Stomach (tissue), 8 donors: ENCODE measurements at regions not wholly inside any gene's neighbourhood (a gene's known extent, or its start where the extent isn't known, plus 50 kb on each side); places are given as distances from the start of the nearest gene placed in this dataset.

ENCODE experiments used
- DNase-seq, 2 donors: peaks; one replicate each; pipeline versions ENCODE4 v3.0.0 to v3.0.0-alpha.2; 2013 to 2019
- H3K27ac ChIP-seq, 5 donors: fragments of 200-600 bp in 4 of 5; sonication (generic) in 4 of 5; one replicate each; pipeline ENCODE4 v1.5.1; 2013 to 2019; ENCODE audit warnings: mild to moderate bottlenecking in 1 of 5, moderate library complexity in 1 of 5
- H3K27me3 ChIP-seq, 3 donors: fragments of 200-600 bp; sonication (generic); one replicate each; pipeline ENCODE4 v1.5.1; 2017 to 2019; ENCODE audit warnings: mixed run types in 1 of 3
- H3K36me3 ChIP-seq, 4 donors: fragments of 200-600 bp; sonication (generic); 1 replicate in 3 of 4; 2 replicates in 1 of 4; pipeline ENCODE4 v1.5.1; 2016 to 2019
- H3K4me1 ChIP-seq, 4 donors: fragments of 200-600 bp; sonication (generic); one replicate each; pipeline ENCODE4 v1.5.1; 2016 to 2019
- H3K4me3 ChIP-seq, 4 donors: fragments of 200-600 bp; sonication (generic) in 3 of 4; one replicate each; pipeline ENCODE4 v1.5.1; 2016 to 2019; ENCODE audit warnings: mild to moderate bottlenecking in 1 of 4
- H3K9me3 ChIP-seq, 4 donors: fragments of 200-600 bp; sonication (generic); one replicate each; pipeline ENCODE4 v1.5.1; 2016 to 2019
- EP300 ChIP-seq: sonication (generic); formaldehyde crosslinking; IDR thresholded peaks from one replicate; pipeline ENCODE4 v1.6.1; 2017; ENCODE audit warnings: antibody characterized with exemption
- POLR2A ChIP-seq, 4 donors: fragments of 450-650 bp; IDR thresholded peaks; one replicate each; pipeline ENCODE4 v1.6.1; 2016; ENCODE audit warnings: antibody characterized with exemption in 4 of 4, control low read depth in 2 of 4, mild to moderate bottlenecking in 1 of 4, moderate library complexity in 1 of 4
- POLR2AphosphoS5 ChIP-seq, 3 donors: sonication (generic); formaldehyde crosslinking; IDR thresholded peaks; one replicate each; pipeline ENCODE4 v1.6.1; 2016; ENCODE audit warnings: antibody characterized with exemption in 3 of 3
- WGBS, 5 donors: extraction: QIAGEN DNeasy Blood & Tissue Kit in 3 of 5; methylation state at CpG; one replicate each; pipeline versions ENCODE4 v1.1.5 to v1.1.7; 2013 to 2018; 5-methylcytosine and 5-hydroxymethylcytosine counted together
- intact Hi-C: fragments of 100-400 bp; cut with DNase I; formaldehyde crosslinking; loops from one replicate; pipeline ENCODE4 v1.15.1; 2023; ENCODE audit warnings: low total_unique reads
- TF ChIP-seq, protein P1 (sequence below), 7 experiments: fragments of 450-650 bp in 4 of 7; fragments of 200-600 bp in 3 of 7; sonication (generic) in 3 of 7; IDR thresholded peaks; one replicate each; pipeline ENCODE4 v1.5.1; 2016 to 2019; ENCODE audit warnings: antibody characterized with exemption in 7 of 7, control low read depth in 2 of 7, mild to moderate bottlenecking in 1 of 7
- donor health status: healthy with polysubstance abuse.
- donor health status: Bipolar disorder and iron deficiency.
- donor health status: healthy.

DNA sequence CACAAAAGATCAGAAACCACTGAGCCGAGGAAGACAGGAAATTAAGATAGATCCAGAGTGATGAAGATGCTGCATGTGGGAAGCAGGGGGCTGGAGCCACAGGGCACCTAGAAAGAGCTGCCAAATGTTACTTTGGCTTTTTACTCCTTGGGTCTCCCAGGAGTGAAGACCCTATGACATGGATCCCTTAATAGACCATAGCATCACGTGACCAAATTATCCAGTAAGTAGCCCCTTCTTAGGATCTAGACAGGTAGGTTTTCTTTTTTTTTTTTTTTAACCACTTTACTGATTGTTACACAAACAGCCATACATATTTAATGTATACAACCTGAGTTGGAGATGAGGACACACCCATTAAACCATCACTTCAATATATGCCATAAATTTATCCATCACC lies 183.9 kb upstream of the SOX21 start:
- Histone ChIP-seq H3K27me3 (no peaks in the 10 kb centered on the region), H3K27ac (no peak overlapping the region), H3K4me3 (no peak overlapping the region), H3K36me3 (no peaks in the 10 kb centered on the region), H3K4me1 (no peaks in the 10 kb centered on the region), H3K9me3 (no peaks in the 10 kb centered on the region)
- DNase-seq = no peak
- WGBS, 5 donors = 80 to 90% (median 85%) methylated on average over 2 of the region's 2 CpGs
- TF ChIP-seq EP300 (no peak), POLR2A (IDR thresholded peaks at IDR 0.05) (no peak), POLR2AphosphoS5 (IDR thresholded peaks at IDR 0.05) (no peak)
- TF ChIP-seq, protein P1, sequence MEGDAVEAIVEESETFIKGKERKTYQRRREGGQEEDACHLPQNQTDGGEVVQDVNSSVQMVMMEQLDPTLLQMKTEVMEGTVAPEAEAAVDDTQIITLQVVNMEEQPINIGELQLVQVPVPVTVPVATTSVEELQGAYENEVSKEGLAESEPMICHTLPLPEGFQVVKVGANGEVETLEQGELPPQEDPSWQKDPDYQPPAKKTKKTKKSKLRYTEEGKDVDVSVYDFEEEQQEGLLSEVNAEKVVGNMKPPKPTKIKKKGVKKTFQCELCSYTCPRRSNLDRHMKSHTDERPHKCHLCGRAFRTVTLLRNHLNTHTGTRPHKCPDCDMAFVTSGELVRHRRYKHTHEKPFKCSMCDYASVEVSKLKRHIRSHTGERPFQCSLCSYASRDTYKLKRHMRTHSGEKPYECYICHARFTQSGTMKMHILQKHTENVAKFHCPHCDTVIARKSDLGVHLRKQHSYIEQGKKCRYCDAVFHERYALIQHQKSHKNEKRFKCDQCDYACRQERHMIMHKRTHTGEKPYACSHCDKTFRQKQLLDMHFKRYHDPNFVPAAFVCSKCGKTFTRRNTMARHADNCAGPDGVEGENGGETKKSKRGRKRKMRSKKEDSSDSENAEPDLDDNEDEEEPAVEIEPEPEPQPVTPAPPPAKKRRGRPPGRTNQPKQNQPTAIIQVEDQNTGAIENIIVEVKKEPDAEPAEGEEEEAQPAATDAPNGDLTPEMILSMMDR (IDR thresholded peaks at IDR 0.05) = no peak
- intact Hi-C loops = no loop called here

DNA sequence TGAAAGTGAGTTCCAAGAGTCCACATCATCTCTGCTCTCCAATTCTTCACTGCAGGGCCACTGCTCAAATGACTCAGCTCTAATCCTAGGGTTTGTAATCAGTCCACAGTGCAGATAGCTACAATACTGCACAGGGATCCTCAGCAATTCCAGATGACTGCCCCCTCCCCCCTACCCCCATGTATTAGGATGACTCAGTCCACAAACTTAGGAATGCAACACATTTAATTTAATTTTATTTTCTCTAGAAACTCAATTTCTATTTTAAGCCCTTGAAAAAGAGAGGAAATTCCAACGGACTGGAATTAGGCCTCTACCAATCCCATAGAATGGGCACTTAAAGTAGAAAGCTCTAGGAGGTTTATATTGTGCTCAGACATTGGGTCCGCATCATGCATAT lies 173.8 kb upstream of the SOX21 start:
- no peaks in the 10 kb centered on the region for H3K36me3 ChIP-seq
- no peaks in the 10 kb centered on the region for H3K4me1 ChIP-seq
- H3K4me3 ChIP-seq = no peak overlapping the region
- H3K27me3 ChIP-seq = no peaks in the 10 kb centered on the region
- intact Hi-C loops = no loop called here
- no peak for DNase-seq
- 30 to 84% (median 72%) methylated on average over 2 of the region's 2 CpGs for WGBS, 5 donors
- TF ChIP-seq EP300 = no peak
- TF ChIP-seq, protein P1 (IDR thresholded peaks at IDR 0.05) = no peak
- TF ChIP-seq POLR2A (IDR thresholded peaks at IDR 0.05) = no peak
- TF ChIP-seq POLR2AphosphoS5 (IDR thresholded peaks at IDR 0.05) = no peak
- H3K27ac ChIP-seq = no peak overlapping the region
- no peaks in the 10 kb centered on the region for H3K9me3 ChIP-seq

DNA sequence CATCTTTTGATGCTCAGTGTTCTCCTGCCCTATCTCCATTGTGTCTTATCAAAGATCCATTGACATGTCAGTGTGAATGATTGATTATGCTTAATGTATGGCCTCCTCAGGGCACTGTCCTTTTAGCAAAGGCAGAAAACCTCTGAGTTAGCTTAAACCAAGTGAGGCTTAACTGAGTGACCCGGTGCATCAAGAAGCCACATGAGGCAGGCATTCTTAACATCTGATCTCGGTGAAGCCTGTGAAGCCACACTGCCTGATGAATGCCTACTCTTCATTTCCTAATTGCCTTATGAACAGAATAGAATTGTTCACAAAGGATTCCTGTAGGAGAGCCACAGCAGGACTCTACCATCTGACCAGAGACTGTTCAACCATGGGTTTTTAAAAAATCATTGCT lies 168.1 kb upstream of the SOX21 start:
- 40 to 61% (median 44%) methylated on average over 2 of the region's 2 CpGs for WGBS, 5 donors
- TF ChIP-seq POLR2A (IDR thresholded peaks at IDR 0.05) = no peak
- TF ChIP-seq, protein P1 (IDR thresholded peaks at IDR 0.05) = no peak
- TF ChIP-seq POLR2AphosphoS5 (IDR thresholded peaks at IDR 0.05) = no peak
- no peak for TF ChIP-seq EP300
- intact Hi-C loops = no loop called here

DNA sequence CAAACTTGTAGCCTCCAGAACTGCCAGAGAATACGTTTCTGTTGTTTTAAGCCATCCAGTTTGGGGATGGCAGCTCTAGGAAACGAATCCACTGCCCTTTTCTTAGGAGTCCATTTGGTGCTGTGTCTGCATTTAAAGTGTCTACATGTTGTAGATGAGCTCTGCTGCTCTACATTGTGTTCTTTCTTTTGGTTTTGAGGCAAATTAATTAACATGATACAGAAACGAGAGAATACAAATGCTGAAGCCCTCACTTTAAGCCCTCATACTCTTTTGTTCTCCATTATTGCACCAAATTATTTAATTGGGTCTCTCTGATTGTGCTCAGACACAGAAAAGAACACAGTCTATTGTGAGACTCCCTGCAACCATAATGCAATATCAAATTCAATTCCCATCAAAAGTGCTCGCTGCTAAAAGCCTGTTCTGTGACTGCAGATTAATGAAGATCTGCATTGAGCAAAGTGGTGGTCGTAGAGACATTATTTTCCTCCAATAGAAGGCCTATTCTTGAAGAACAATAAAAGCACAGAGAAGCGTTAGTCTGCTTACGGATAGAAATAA lies 166.3 kb upstream of the SOX21 start:
- Histone ChIP-seq H3K27ac (no peak overlapping the region), H3K27me3 (no peaks in the 10 kb centered on the region), H3K9me3 (peaks cover 0 to 10% (median 5%) of the 10 kb centered on the region in 4 donors), H3K4me1 (no peaks in the 10 kb centered on the region), H3K36me3 (no peaks in the 10 kb centered on the region), H3K4me3 (no peak overlapping the region)
- DNase-seq = no peak
- intact Hi-C loops = no loop called here
- 71 to 82% (median 81%) methylated on average over 7 of the region's 7 CpGs for WGBS, 5 donors
- TF ChIP-seq POLR2A (IDR thresholded peaks at IDR 0.05) (no peak), EP300 (no peak), POLR2AphosphoS5 (IDR thresholded peaks at IDR 0.05) (no peak)
- TF ChIP-seq, protein P1 (IDR thresholded peaks at IDR 0.05) = no peak

More for the DNA sequence above, 168.1 kb upstream of the SOX21 start:
- H3K27me3 ChIP-seq = no peaks in the 10 kb centered on the region
- peaks cover 0 to 10% (median 5%) of the 10 kb centered on the region in 4 donors for H3K9me3 ChIP-seq
- no peaks in the 10 kb centered on the region for H3K36me3 ChIP-seq
- no peak overlapping the region for H3K27ac ChIP-seq
- no peak for DNase-seq
- no peaks in the 10 kb centered on the region for H3K4me1 ChIP-seq
- H3K4me3 ChIP-seq = no peak overlapping the region
